ENCODE measurements at regions not wholly inside any gene's neighbourhood (a gene's known extent, or its start where the extent isn't known, plus 50 kb on each side); places are given as distances from the start of the nearest gene placed in this dataset.

GRCh38 chr5:88393042-88393441 is 124.4 kb upstream of the TMEM161B start:
- Histone ChIP-seq H3K4me3 (no peak overlapping the region), H3K9me3 (no peaks in the 10 kb centered on the region), H3K27ac (no peak overlapping the region), H3K36me3 (no peaks in the 10 kb centered on the region), H3K9ac (no peak overlapping the region), H3K4me2 (no peak overlapping the region), H3K27me3 (no peaks in the 10 kb centered on the region), H4K20me1 (no peaks in the 10 kb centered on the region), H3K4me1 (no peaks in the 10 kb centered on the region)
- no peak for TF ChIP-seq Cebpa-rat (IDR thresholded peaks at IDR 0.05)

GRCh38 chr5:88391991-88392390 is 123.3 kb upstream of the TMEM161B start:
- no peaks in the 10 kb centered on the region for H3K27me3 ChIP-seq
- no peaks in the 10 kb centered on the region for H4K20me1 ChIP-seq
- H3K9me3 ChIP-seq = no peaks in the 10 kb centered on the region
- H3K9ac ChIP-seq = no peak overlapping the region
- no peak overlapping the region for H3K4me2 ChIP-seq
- no peaks in the 10 kb centered on the region for H3K4me1 ChIP-seq
- TF ChIP-seq Cebpa-rat (IDR thresholded peaks at IDR 0.05) = no peak
- H3K27ac ChIP-seq = no peak overlapping the region
- H3K4me3 ChIP-seq = no peak overlapping the region
- H3K36me3 ChIP-seq = no peaks in the 10 kb centered on the region

- Histone ChIP-seq H3K27me3 (no peaks in the 10 kb centered on the region), H3K27ac (no peak overlapping the region), H3K9me3 (no peaks in the 10 kb centered on the region), H3K4me2 (no peak overlapping the region), H4K20me1 (no peaks in the 10 kb centered on the region), H3K4me3 (no peak overlapping the region), H3K36me3 (no peaks in the 10 kb centered on the region), H3K9ac (no peak overlapping the region), H3K4me1 (no peaks in the 10 kb centered on the region)
- no peak for TF ChIP-seq Cebpa-rat (IDR thresholded peaks at IDR 0.05)
Measured at GRCh38 chr5:88391116-88391515, 122.5 kb upstream of the TMEM161B start.

- Histone ChIP-seq H3K4me3 (no peak overlapping the region), H3K36me3 (no peaks in the 10 kb centered on the region), H3K9ac (no peak overlapping the region), H3K9me3 (no peaks in the 10 kb centered on the region), H3K27me3 (no peaks in the 10 kb centered on the region), H4K20me1 (no peaks in the 10 kb centered on the region), H3K27ac (no peak overlapping the region), H3K4me2 (no peak overlapping the region), H3K4me1 (no peaks in the 10 kb centered on the region)
- TF ChIP-seq Cebpa-rat (IDR thresholded peaks at IDR 0.05) = no peak
Measured at GRCh38 chr5:88390481-88390880, 121.8 kb upstream of the TMEM161B start.

- Histone ChIP-seq H3K9ac (no peak overlapping the region), H3K36me3 (no peaks in the 10 kb centered on the region), H3K4me3 (no peak overlapping the region), H3K27me3 (no peaks in the 10 kb centered on the region), H3K9me3 (no peaks in the 10 kb centered on the region), H3K4me1 (no peaks in the 10 kb centered on the region), H3K4me2 (no peak overlapping the region), H3K27ac (no peak overlapping the region), H4K20me1 (no peaks in the 10 kb centered on the region)
- no peak for TF ChIP-seq Cebpa-rat (IDR thresholded peaks at IDR 0.05)
Measured at GRCh38 chr5:88390096-88390441, 121.4 kb upstream of the TMEM161B start.

GRCh38 chr5:88389338-88390095 is 120.9 kb upstream of the TMEM161B start:
- no peak overlapping the region for H3K27ac ChIP-seq
- H3K4me2 ChIP-seq = no peak overlapping the region
- H3K4me1 ChIP-seq = no peaks in the 10 kb centered on the region
- H3K9me3 ChIP-seq = no peaks in the 10 kb centered on the region
- H3K9ac ChIP-seq = no peak overlapping the region
- no peak overlapping the region for H3K4me3 ChIP-seq
- H3K27me3 ChIP-seq = no peaks in the 10 kb centered on the region
- no peaks in the 10 kb centered on the region for H4K20me1 ChIP-seq
- H3K36me3 ChIP-seq = no peaks in the 10 kb centered on the region
- no peak for TF ChIP-seq Cebpa-rat (IDR thresholded peaks at IDR 0.05)

GRCh38 chr5:88388476-88389337 is 120.1 kb upstream of the TMEM161B start:
- H3K4me2 ChIP-seq = no peak overlapping the region
- H4K20me1 ChIP-seq = no peaks in the 10 kb centered on the region
- no peak overlapping the region for H3K9ac ChIP-seq
- H3K36me3 ChIP-seq = no peaks in the 10 kb centered on the region
- no peak overlapping the region for H3K27ac ChIP-seq
- no peak overlapping the region for H3K4me3 ChIP-seq
- no peaks in the 10 kb centered on the region for H3K4me1 ChIP-seq
- no peak for TF ChIP-seq Cebpa-rat (IDR thresholded peaks at IDR 0.05)
- no peaks in the 10 kb centered on the region for H3K27me3 ChIP-seq
- H3K9me3 ChIP-seq = no peaks in the 10 kb centered on the region

- H3K27me3 ChIP-seq = no peaks in the 10 kb centered on the region
- TF ChIP-seq Cebpa-rat (IDR thresholded peaks at IDR 0.05) = no peak
- no peak overlapping the region for H3K4me2 ChIP-seq
- H3K4me3 ChIP-seq = no peak overlapping the region
- H3K27ac ChIP-seq = no peak overlapping the region
- no peaks in the 10 kb centered on the region for H4K20me1 ChIP-seq
- no peaks in the 10 kb centered on the region for H3K36me3 ChIP-seq
- no peak overlapping the region for H3K9ac ChIP-seq
- no peaks in the 10 kb centered on the region for H3K9me3 ChIP-seq
- H3K4me1 ChIP-seq = no peaks in the 10 kb centered on the region
Measured at GRCh38 chr5:88384886-88385285, 116.2 kb upstream of the TMEM161B start.

- no peak for TF ChIP-seq Cebpa-rat (IDR thresholded peaks at IDR 0.05)
- no peak overlapping the region for H3K4me2 ChIP-seq
- H4K20me1 ChIP-seq = no peaks in the 10 kb centered on the region
- H3K36me3 ChIP-seq = no peaks in the 10 kb centered on the region
- no peaks in the 10 kb centered on the region for H3K27me3 ChIP-seq
- no peak overlapping the region for H3K27ac ChIP-seq
- no peaks in the 10 kb centered on the region for H3K9me3 ChIP-seq
- H3K4me1 ChIP-seq = peaks cover 16% of the 10 kb centered on the region
- H3K4me3 ChIP-seq = no peak overlapping the region
- H3K9ac ChIP-seq = no peak overlapping the region
Measured at GRCh38 chr5:88380332-88380731, 111.7 kb upstream of the TMEM161B start.

Measured in BLaER1 (cell line).